Inflammatory macrophage (primary cell): ENCODE measurements at regions not wholly inside any gene's neighbourhood (a gene's known extent, or its start where the extent isn't known, plus 50 kb on each side); places are given as distances from the start of the nearest gene placed in this dataset.

ENCODE experiments used
- DNase-seq, 2 donors: peaks; one replicate each; pipeline ENCODE4 v3.0.0-alpha.2; 2020 to 2022

GRCh38 chr1:13970631-13971247, 270.8 kb downstream of the PRDM2 start:
- DNase-seq = no peak

DNA sequence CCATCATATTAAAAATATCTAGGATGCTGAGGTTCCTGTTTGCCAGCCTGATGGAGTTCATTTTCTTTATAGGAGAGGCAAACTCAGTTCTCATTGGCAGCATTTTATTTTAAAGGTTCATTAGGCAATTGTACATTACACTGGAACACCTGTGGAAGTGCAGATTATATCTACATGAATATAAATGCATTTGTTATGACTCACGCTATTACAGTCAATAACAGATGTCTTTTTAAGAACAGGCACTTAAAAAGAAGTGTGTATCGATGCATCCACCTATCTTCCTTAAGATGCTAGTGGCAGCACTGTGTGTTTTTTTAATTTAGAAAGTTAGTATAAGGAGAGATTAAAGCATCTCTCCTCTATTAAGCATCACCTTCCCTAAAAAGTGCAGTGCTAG, 276.5 kb downstream of the PRDM2 start:
- no peak for DNase-seq

GRCh38 chr1:13981142-13981541, 281.2 kb downstream of the PRDM2 start:
- no peak for DNase-seq

DNA sequence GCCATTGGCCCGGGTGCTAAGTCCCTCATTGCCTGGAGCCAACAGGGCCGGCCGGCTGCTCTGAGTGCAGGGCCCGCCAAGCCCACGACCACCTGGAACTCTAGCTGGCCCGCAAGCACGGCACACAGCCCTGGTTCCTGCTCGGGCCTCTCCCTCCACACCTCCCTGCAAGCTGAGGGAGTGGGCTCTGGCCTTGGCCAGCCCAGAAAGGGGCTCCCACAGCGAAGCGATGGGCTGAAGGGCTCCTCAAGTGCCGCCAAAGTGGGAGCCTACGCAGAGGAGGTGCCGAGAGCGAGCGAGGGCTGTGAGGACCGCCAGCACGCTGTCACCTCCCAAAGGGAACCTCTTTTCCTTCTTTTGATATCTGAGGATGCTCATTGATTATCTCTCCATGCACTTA, 283.4 kb downstream of the PRDM2 start:
- DNase-seq = no peak

DNA sequence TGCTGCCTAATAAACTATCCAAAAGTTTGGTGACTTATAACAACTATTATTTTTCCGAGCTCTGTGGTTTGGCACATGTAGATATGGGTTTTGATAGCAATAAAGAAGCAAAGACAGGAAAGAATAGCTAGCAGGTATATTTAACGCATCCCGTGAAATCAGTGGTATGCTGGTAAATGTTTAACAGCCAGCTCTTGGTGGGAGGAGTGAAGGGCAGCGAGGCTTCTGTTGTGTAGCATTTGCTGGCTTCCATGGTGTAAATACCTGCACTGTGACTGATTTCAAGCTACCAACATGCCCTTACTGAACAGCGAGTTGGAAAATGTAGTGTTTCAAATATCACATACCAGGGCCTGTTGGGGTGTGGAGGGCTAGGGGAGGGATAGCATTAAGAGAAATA, 291.0 kb downstream of the PRDM2 start:
- DNase-seq = no peak

DNA sequence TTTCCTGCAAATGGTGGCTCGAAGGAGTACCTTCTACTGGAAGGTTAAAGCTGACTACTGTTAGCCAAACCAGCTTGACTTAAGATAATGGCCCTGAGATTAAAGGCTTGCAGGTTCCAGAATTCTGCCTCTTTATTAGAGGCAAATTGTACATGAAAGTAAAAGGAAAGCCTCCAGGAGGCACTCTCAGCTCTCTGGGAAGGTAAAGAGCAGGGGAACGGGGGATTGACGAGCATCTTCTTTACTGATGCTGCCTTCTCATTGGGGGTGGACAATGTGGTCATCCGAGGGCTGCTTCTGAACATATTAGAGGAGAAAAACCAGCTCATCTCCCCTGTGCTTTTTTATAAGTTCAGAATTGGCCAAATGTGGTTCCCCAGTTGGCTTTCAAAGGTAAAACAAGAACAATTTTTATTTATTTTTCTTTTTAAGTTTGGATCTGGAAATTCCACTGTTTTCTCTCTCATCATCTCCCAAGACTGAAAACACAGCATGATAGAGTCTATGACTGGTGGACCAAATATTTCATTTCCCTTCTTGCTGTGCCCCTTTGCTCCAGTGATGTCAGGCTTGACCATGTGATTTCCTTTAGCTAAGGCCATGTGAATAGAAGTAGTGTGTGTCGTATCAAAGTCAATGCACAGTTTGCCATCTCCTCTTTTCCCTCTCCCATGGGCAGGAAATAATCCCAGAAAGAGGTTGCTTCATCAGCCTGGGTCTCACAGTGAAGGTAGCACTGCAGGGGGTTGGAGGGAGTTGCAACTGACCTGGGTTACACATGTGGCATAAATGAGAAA, 292.7 kb downstream of the PRDM2 start:
- DNase-seq = no peak

DNA sequence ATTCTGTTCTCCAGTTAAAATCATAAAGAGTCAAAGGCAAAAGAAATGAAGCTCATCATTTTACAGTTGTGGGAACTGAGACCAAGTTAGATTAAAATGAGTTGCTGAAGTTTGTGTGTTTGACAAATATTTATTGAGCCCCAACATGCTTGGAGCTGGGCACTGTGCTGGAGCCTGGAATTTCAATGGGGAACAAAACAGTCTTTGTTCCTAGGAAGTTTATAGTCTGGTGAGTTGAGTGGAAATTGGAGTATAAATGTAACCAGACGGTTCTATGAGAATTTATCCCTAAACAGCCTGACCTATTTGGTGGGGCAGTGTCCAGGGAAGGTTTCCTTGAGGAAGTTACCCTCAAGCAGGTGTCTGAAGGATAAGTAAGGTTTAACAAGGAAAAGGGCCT, 294.4 kb downstream of the PRDM2 start:
- no peak for DNase-seq

- no peak for DNase-seq
These were observed 296.3 kb downstream of the PRDM2 start for GRCh38 chr1:13996334-13996733.

GRCh38 chr1:14003552-14003951, 303.6 kb downstream of the PRDM2 start:
- no peak for DNase-seq

DNA sequence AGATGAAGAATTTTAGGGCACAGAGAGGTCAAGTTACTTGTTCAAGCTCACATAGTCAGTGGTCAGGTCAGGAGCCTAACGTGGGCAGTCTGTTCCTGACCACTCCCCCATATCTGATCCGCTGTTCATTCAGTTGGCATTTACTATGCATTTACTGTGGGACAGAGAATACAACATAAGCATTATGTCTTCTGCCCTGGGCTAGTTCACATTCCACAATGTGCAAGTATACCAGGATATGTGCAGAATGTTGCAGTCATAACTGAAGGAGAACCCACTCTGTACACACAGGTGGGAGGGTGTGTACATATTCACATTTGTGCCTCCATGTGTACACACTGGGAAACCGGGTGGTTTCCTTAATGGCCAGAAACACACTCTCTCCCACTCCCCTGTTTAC, 309.6 kb downstream of the PRDM2 start:
- DNase-seq = no peak

GRCh38 chr1:14010476-14010875, 310.5 kb downstream of the PRDM2 start:
- no peak for DNase-seq

- no peak for DNase-seq
These were observed 311.1 kb downstream of the PRDM2 start for GRCh38 chr1:14011132-14011531.

DNA sequence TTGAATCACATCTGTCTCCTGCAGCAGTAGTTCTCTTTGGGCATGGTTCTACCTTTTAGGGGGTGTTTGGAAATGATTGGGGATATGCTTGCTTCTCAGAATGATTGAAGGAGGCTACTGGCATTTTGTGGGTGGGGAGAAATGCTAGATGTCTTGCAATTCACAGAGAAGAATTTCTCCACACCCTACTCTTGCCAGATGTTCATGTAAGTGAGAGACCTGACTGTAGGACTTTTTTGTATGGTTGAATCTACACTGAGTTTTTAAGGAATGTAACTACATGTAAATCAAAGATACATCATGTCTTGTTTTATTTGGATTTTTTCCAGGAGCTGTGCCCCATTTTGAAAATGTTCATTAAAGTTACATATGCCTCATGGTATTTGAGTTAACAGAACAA, 311.9 kb downstream of the PRDM2 start:
- DNase-seq = no peak

DNA sequence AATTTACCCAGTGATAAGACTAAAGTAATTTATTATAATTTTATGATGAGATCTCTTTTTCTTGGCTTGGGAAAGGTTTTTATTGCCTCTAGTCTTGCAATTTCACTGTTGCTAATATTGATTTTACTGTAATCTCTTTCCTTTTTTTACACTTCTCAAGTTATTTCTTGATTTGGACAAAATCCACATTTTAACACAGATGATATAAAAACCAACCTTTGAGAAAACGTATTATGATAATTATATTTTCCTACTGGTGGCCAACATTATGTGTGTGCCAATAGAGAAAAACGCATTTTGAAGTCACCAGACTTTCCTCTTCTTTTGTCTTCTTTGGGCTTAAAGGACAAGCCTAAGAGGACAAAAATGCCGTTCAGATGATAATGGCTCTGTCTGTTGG, 314.9 kb downstream of the PRDM2 start:
- DNase-seq = no peak

- DNase-seq = no peak
These were observed 315.9 kb downstream of the PRDM2 start for GRCh38 chr1:14015917-14016316.

DNA sequence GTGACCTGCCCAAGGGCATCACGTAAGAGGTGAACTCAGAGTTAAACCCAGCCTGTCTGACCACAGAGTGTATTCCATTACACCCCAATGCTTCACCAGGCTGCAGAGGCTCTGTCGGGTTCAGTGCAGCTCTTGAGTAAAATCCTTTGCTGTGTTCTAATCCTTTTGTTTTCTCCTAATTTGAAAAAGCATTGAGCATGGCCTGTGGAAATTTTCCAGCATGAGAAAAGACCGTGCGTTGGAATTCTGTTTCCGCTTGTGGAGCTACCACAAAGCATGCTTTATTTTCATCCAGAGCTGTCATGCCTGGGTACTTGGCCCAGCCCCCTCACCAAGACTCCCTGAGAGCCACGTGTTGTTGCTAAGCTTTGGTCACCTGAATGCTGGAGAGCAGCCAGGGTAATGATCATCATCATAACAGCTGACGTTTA, 317.6 kb downstream of the PRDM2 start:
- no peak for DNase-seq

DNA sequence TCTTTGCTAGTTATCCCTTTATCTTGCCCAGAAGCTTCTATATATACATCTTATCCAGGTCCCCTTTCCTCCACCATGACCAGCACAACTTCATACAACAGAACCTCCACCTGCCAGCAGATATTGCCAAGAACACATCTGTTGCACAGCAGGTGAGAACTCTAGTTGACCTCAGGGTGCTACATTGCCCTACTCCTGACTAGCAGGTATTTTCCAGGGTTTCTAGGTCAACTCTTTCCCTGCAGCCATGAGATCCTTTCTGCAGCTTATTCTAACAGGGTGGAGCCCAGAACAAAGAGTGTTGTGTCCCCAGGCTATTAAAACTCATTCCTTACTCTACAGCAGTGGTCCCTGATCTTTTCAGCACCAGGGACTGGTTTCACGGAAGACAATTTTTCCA, 319.5 kb downstream of the PRDM2 start:
- no peak for DNase-seq

GRCh38 chr1:14020006-14020405, 320.0 kb downstream of the PRDM2 start:
- DNase-seq = no peak

DNA sequence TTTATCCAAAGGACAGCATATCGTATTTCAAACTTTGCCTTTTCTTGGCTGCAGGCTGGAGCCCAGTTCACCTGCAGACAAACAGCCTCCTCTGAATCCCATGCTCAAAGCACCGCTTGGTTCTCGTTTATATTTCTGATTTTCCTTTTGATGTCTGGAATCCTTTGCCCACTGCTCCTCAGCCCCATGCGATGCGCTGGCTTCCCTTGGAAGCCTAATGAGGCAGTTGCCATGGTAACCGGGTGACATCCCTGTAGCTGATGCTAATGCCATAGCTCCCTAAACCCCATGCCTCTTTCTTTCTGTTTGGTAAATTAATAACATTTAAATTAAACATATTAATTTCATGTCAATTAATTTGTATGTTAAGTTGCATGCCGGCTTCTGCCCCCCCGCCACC, 327.1 kb downstream of the PRDM2 start:
- no peak for DNase-seq

DNA sequence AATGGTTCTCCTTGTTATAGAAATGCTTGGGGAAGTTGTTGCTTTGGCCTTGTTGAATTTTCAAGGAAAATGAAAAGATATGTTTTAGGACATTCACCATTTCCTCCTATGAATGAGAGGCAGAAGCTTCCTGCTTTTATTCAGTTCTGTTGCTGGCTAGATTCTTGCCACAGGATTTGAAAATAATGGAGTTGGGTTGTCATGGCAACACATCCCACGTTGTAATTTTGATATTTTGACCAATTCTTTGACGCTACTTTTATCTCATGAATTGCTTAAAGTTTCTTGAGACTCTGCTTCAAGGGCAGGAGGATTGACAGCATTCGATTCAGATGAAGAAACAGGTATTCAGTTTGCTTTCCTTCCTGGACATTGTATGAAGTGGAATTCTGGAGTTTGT, 331.5 kb downstream of the PRDM2 start:
- no peak for DNase-seq

DNA sequence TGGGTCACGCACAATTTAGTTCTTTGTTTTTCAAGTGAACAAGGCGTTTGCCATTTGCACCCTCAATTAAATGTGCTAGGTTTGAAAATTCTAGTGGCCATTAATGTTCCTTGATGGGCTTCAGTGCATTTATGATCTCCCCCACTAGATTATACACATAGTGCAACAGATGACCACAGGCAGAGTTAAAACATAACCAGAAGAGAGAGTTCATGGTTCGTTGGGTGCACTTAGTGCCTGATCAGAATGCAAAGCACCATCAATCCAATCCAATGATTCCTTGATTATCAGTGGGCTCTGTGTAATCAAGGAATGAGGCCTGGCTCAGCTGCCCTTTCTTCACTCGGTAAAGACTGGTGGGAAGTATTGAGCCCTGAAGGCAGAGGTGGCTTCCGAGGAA, 334.5 kb downstream of the PRDM2 start:
- no peak for DNase-seq

- DNase-seq = no peak
These were observed 337.3 kb downstream of the PRDM2 start for GRCh38 chr1:14037101-14037847.

GRCh38 chr1:14039582-14040430, 339.8 kb downstream of the PRDM2 start:
- no peak for DNase-seq
